ENCODE measurements at regions not wholly inside any gene's neighbourhood (a gene's known extent, or its start where the extent isn't known, plus 50 kb on each side); places are given as distances from the start of the nearest gene placed in this dataset.

GRCh38 chr2:64212801-64213321 lies 68.6 kb upstream of the PELI1 start (continued):
- no peak for TF ChIP-seq USF2 (IDR thresholded peaks at IDR 0.05; ENCODE audit: borderline replicate concordance, low read depth, low read length)

- no peak overlapping the region for H3K4me3 ChIP-seq (ENCODE audit: low read depth in 2 of 2, low read length in 1 of 2)
- ChIA-PET POLR2A (no interaction called here), CTCF (interaction anchor here (1.0 kb wide), 1 partner anchor 30 kb away, joined by 3 read pairs; no protein-coding TSS in a partner anchor)
- no peaks in the 10 kb centered on the region for H3F3A ChIP-seq (replicated peaks; ENCODE audit: insufficient read depth)
- H3K79me2 ChIP-seq (ENCODE audit: insufficient read depth): no peaks in the 10 kb centered on the region
- H3K36me3 ChIP-seq (replicated peaks in 1 of 2; ENCODE audit: control insufficient read depth in 1 of 2, insufficient read depth in 2 of 2, low read length in 1 of 2): no peaks in the 10 kb centered on the region
- no peak overlapping the region for H3K27ac ChIP-seq (ENCODE audit: low read depth in 2 of 2, low read length in 1 of 2)
- TF ChIP-seq EP300 (IDR thresholded peaks at IDR 0.05; ENCODE audit: borderline replicate concordance in 1 of 2, low read depth in 1 of 2, low read length in 1 of 2): no peak
- TF ChIP-seq USF2 (IDR thresholded peaks at IDR 0.05; ENCODE audit: borderline replicate concordance, low read depth, low read length): no peak
- TF ChIP-seq YY1 (IDR thresholded peaks at IDR 0.05; ENCODE audit: low read depth): no peak
- TF ChIP-seq NRF1 (IDR thresholded peaks at IDR 0.05; ENCODE audit: low read depth, low read length): no peak
- no peaks in the 10 kb centered on the region for H3K9me2 ChIP-seq
- no peak overlapping the region for H3K9ac ChIP-seq
- H3K27me3 ChIP-seq (ENCODE audit: insufficient read depth): no peaks in the 10 kb centered on the region
- no peak overlapping the region for H2AFZ ChIP-seq (ENCODE audit: low read depth)
- DNase-seq: no peak
- no peaks in the 10 kb centered on the region for H3K4me1 ChIP-seq (ENCODE audit: control insufficient read depth in 1 of 2, insufficient read depth in 2 of 2, low read depth in 1 of 2, low read length in 1 of 2)
- no peaks in the 10 kb centered on the region for H3K9me3 ChIP-seq
- 84% methylated on average over 5 of the region's 5 CpGs for WGBS (ENCODE audit: low lambda C conversion rate)
- H3K4me2 ChIP-seq: no peak overlapping the region
- H4K20me1 ChIP-seq (ENCODE audit: insufficient read depth): no peaks in the 10 kb centered on the region
Measured at GRCh38 chr2:64213532-64214275, 69.5 kb upstream of the PELI1 start.

- Histone ChIP-seq H3K4me2 (no peak overlapping the region), H2AFZ (ENCODE audit: low read depth) (no peak overlapping the region), H3K36me3 (replicated peaks in 1 of 2; ENCODE audit: control insufficient read depth in 1 of 2, insufficient read depth in 2 of 2, low read length in 1 of 2) (no peaks in the 10 kb centered on the region), H3K9me2 (no peaks in the 10 kb centered on the region), H3K79me2 (ENCODE audit: insufficient read depth) (no peaks in the 10 kb centered on the region), H3F3A (replicated peaks; ENCODE audit: insufficient read depth) (no peaks in the 10 kb centered on the region), H3K27ac (ENCODE audit: low read depth in 2 of 2, low read length in 1 of 2) (no peak overlapping the region), H3K27me3 (ENCODE audit: insufficient read depth) (no peaks in the 10 kb centered on the region), H3K4me1 (ENCODE audit: control insufficient read depth in 1 of 2, insufficient read depth in 2 of 2, low read depth in 1 of 2, low read length in 1 of 2) (no peaks in the 10 kb centered on the region), H4K20me1 (ENCODE audit: insufficient read depth) (no peaks in the 10 kb centered on the region), H3K4me3 (ENCODE audit: low read depth in 2 of 2, low read length in 1 of 2) (no peak overlapping the region), H3K9ac (no peak overlapping the region), H3K9me3 (no peaks in the 10 kb centered on the region)
- no peak for DNase-seq
- WGBS (ENCODE audit: low lambda C conversion rate): 75% methylated on average over 5 of the region's 5 CpGs
- ChIA-PET POLR2A (no interaction called here), CTCF (interaction anchor here (1.0 to 1.3 kb wide), 2 partner anchors 30 to 114 kb away, joined by 3 read pairs; no protein-coding TSS in a partner anchor)
- TF ChIP-seq IRF3 (IDR thresholded peaks at IDR 0.05; ENCODE audit: low read depth, low read length) (no peak), TAF1 (IDR thresholded peaks at IDR 0.05; ENCODE audit: borderline replicate concordance, low read depth, low read length) (no peak), POLR2AphosphoS5 (IDR thresholded peaks at IDR 0.05; ENCODE audit: low read depth, low read length) (no peak), EZH2phosphoT487 (IDR thresholded peaks at IDR 0.05; ENCODE audit: borderline replicate concordance, low read depth) (no peak), JUND (IDR thresholded peaks at IDR 0.05) (no peak), FOSL2 (IDR thresholded peaks at IDR 0.05; ENCODE audit: borderline replicate concordance, low read depth) (no peak), GABPA (IDR thresholded peaks at IDR 0.05; ENCODE audit: low read depth) (no peak), GATA2 (CRISPR knock-in tag; IDR thresholded peaks at IDR 0.05) (no peak), REST (IDR thresholded peaks at IDR 0.05; ENCODE audit: low read depth, low read length) (no peak)
Measured at GRCh38 chr2:64214281-64215115, 70.3 kb upstream of the PELI1 start.

Measured in SK-N-SH (cell line).